Spleen (tissue), 11 donors: ENCODE measurements at regions not wholly inside any gene's neighbourhood (a gene's known extent, or its start where the extent isn't known, plus 50 kb on each side); places are given as distances from the start of the nearest gene placed in this dataset.
"Not testable (repeated sequence)": the region's sequence is repeated elsewhere in the genome, so short reads cannot be mapped to it uniquely, and the experiment has no call there.

Source experiments
- DNase-seq: peaks from one replicate; pipeline ENCODE4 v3.0.0-alpha.2; 2020
- H3K27ac ChIP-seq, 8 donors: fragments of 200-600 bp; sonication (generic) in 7 of 8; 1 replicate in 4 of 8; 2 replicates in 4 of 8; pipeline versions ENCODE4 v1.5.0 to v1.8.0; 2016 to 2021; ENCODE audit warnings: inconsistent platforms in 4 of 8, mild to moderate bottlenecking in 4 of 8, moderate library complexity in 1 of 8
- H3K27me3 ChIP-seq, 7 donors: fragments of 200-600 bp; sonication (generic) in 6 of 7; replicated peaks in 1 of 7; 1 replicate in 4 of 7; 2 replicates in 3 of 7; pipeline versions ENCODE4 v1.5.0 to v1.8.0; 2016 to 2021; ENCODE audit warnings: inconsistent platforms in 3 of 7, mild to moderate bottlenecking in 1 of 7
- H3K36me3 ChIP-seq, 6 donors: fragments of 200-600 bp; sonication (generic) in 5 of 6; 1 replicate in 4 of 6; 2 replicates in 2 of 6; pipeline versions ENCODE4 v1.5.0 to v1.8.0; 2016 to 2021; ENCODE audit warnings: inconsistent platforms in 2 of 6
- H3K4me1 ChIP-seq, 6 donors: fragments of 200-600 bp; sonication (generic) in 5 of 6; 1 replicate in 3 of 6; 2 replicates in 3 of 6; pipeline versions ENCODE4 v1.5.0 to v1.8.0; 2016 to 2021; ENCODE audit warnings: inconsistent platforms in 3 of 6
- H3K4me3 ChIP-seq, 8 donors: fragments of 200-600 bp; sonication (generic) in 7 of 8; 1 replicate in 4 of 8; 2 replicates in 4 of 8; pipeline versions ENCODE4 v1.5.0 to v1.8.0; 2016 to 2021; ENCODE audit warnings: inconsistent platforms in 4 of 8, mild to moderate bottlenecking in 4 of 8, moderate library complexity in 2 of 8
- H3K9me3 ChIP-seq, 8 donors: fragments of 200-600 bp; sonication (generic) in 7 of 8; 1 replicate in 4 of 8; 2 replicates in 4 of 8; pipeline versions ENCODE4 v1.5.0 to v1.8.0; 2016 to 2021; ENCODE audit warnings: inconsistent platforms in 4 of 8
- CTCF ChIP-seq, 11 experiments: fragments of 200-600 bp in 7 of 11; fragments of 450-650 bp in 4 of 11; sonication (generic) in 4 of 11; IDR thresholded peaks in 8 of 11; conservative IDR thresholded peaks in 3 of 11; 1 replicate in 7 of 11; 2 replicates in 4 of 11; pipeline versions ENCODE4 v1.4.0 to v1.8.0; 2016 to 2021; ENCODE audit warnings: antibody characterized with exemption in 11 of 11, inconsistent platforms in 4 of 11, mild to moderate bottlenecking in 1 of 11
- POLR2A ChIP-seq, 3 donors: fragments of 450-650 bp; IDR thresholded peaks; one replicate each; pipeline ENCODE4 v1.5.1; 2017; ENCODE audit warnings: antibody characterized with exemption in 3 of 3, mild to moderate bottlenecking in 1 of 3
- POLR2AphosphoS5 ChIP-seq, 3 donors: sonication (generic); formaldehyde crosslinking; IDR thresholded peaks; one replicate each; pipeline ENCODE4 v1.5.1; 2017; ENCODE audit warnings: antibody characterized with exemption in 3 of 3
- WGBS, 5 donors: extraction: QIAGEN DNeasy Blood & Tissue Kit in 3 of 5; methylation state at CpG; one replicate each; pipeline versions ENCODE4 v1.1.5 to v1.1.7; 2013 to 2018; 5-methylcytosine and 5-hydroxymethylcytosine counted together
- intact Hi-C: fragments of 100-400 bp; cut with DNase I; formaldehyde crosslinking; loops from one replicate; pipeline ENCODE4 v1.15.0; 2023; ENCODE audit warnings: low total_unique reads
- donor health status: healthy with polysubstance abuse.
- donor health status: DM: no; HTN: no; CAD: no; lungs with moderate emphysema.
- donor health status: DM: no; HTN: no; CAD: no.
- donor health status: Bipolar disorder and iron deficiency.
- donor health status: healthy.
- donor health status: DM: no; HTN: no; CAD: no.
- donor health status: DM: yes; HTN: yes; CAD: no.

- intact Hi-C loops = no loop called here
- no peaks in the 10 kb centered on the region for H3K36me3 ChIP-seq
- no peaks in the 10 kb centered on the region for H3K27me3 ChIP-seq
- H3K27ac ChIP-seq = no peak overlapping the region
- WGBS, 5 donors = 10 to 26% (median 19%) methylated on average over 1 of the region's 1 CpG
- TF ChIP-seq CTCF (IDR thresholded peaks at IDR 0.05 in 8 of 11, conservative IDR thresholded peaks at IDR 0.05 in 3 of 11) = no peak
- TF ChIP-seq POLR2A (IDR thresholded peaks at IDR 0.05) = no peak
- TF ChIP-seq POLR2AphosphoS5 (IDR thresholded peaks at IDR 0.05) = no peak
- no peaks in the 10 kb centered on the region for H3K4me1 ChIP-seq
- H3K9me3 ChIP-seq = peaks cover 0 to 19% (median 8%) of the 10 kb centered on the region in 8 donors
- DNase-seq = no peak
- no peak overlapping the region for H3K4me3 ChIP-seq
These were observed 203.0 kb upstream of the MINDY3 start for GRCh38 chr10:16063350-16063749.

- DNase-seq, H3K27me3 ChIP-seq, H3K36me3 ChIP-seq, intact Hi-C loops, H3K4me3 ChIP-seq, H3K4me1 ChIP-seq, H3K27ac ChIP-seq: not testable (repeated sequence)
- peaks cover 0 to 21% (median 8%) of the 10 kb centered on the region in 8 donors for H3K9me3 ChIP-seq
- 86 to 98% (median 90%) methylated on average over 2 of the region's 2 CpGs for WGBS, 5 donors
These were observed 223.2 kb upstream of the MINDY3 start for GRCh38 chr10:16083551-16083950.

- no peaks in the 10 kb centered on the region for H3K36me3 ChIP-seq
- H3K27me3 ChIP-seq = no peaks in the 10 kb centered on the region
- intact Hi-C loops = no loop called here
- no peak overlapping the region for H3K27ac ChIP-seq
- no peaks in the 10 kb centered on the region for H3K4me1 ChIP-seq
- no peak for DNase-seq
- H3K9me3 ChIP-seq = peaks cover 0 to 4% (median 0%) of the 10 kb centered on the region in 8 donors
- H3K4me3 ChIP-seq = no peak overlapping the region
- TF ChIP-seq POLR2AphosphoS5 (IDR thresholded peaks at IDR 0.05) (no peak), POLR2A (IDR thresholded peaks at IDR 0.05) (no peak), CTCF (IDR thresholded peaks at IDR 0.05 in 8 of 11, conservative IDR thresholded peaks at IDR 0.05 in 3 of 11) (no peak)
- 53 to 93% (median 78%) methylated on average over 3 of the region's 3 CpGs for WGBS, 5 donors
These were observed 244.8 kb upstream of the MINDY3 start for GRCh38 chr10:16105082-16105481.

GRCh38 chr10:16116404-16117304 is 256.3 kb upstream of the MINDY3 start:
- Histone ChIP-seq H3K27me3 (no peaks in the 10 kb centered on the region), H3K4me3 (no peak overlapping the region), H3K4me1 (no peaks in the 10 kb centered on the region), H3K9me3 (no peaks in the 10 kb centered on the region), H3K27ac (no peak overlapping the region), H3K36me3 (no peaks in the 10 kb centered on the region)
- no peak for DNase-seq
- WGBS, 5 donors = 49 to 66% (median 62%) methylated on average over 10 to 11 of the region's 11 CpGs
- TF ChIP-seq POLR2A (IDR thresholded peaks at IDR 0.05) = no peak
- peak in 4 of 11 experiments; percentile 14 to 33 (median 22) for TF ChIP-seq CTCF (IDR thresholded peaks at IDR 0.05 in 8 of 11, conservative IDR thresholded peaks at IDR 0.05 in 3 of 11)
- intact Hi-C loops = no loop called here
